HG03139 (cell line): ENCODE measurements at regions not wholly inside any gene's neighbourhood (a gene's known extent, or its start where the extent isn't known, plus 50 kb on each side); places are given as distances from the start of the nearest gene placed in this dataset.

Experiments
- ATAC-seq: cut with Tn5 transposase; IDR thresholded peaks from one replicate; pipeline ENCODE4 v1.9.1; 2021; ENCODE audit not compliant: unreplicated experiment

- ATAC-seq = no peak
Observed at GRCh38 chr13:54836273-54836672, 1807.7 kb downstream of the OLFM4 start.

- ATAC-seq = no peak
Observed at GRCh38 chr13:54841682-54842081, 1813.1 kb downstream of the OLFM4 start.

- no peak for ATAC-seq
Observed at GRCh38 chr13:54845351-54845965, 1816.8 kb downstream of the OLFM4 start.

- ATAC-seq = no peak
Observed at GRCh38 chr13:54852831-54853230, 1824.2 kb downstream of the OLFM4 start.

- ATAC-seq = no peak
Observed at GRCh38 chr13:54859827-54860226, 1831.2 kb downstream of the OLFM4 start.

GRCh38 chr13:54875111-54875510 lies 1846.5 kb downstream of the OLFM4 start:
- ATAC-seq = no peak

- ATAC-seq = no peak
Observed at GRCh38 chr13:54879036-54879435, 1850.4 kb downstream of the OLFM4 start.

GRCh38 chr13:54884682-54885081 lies 1856.1 kb downstream of the OLFM4 start:
- no peak for ATAC-seq

GRCh38 chr13:54890976-54891375 lies 1862.4 kb downstream of the OLFM4 start:
- ATAC-seq = no peak

- no peak for ATAC-seq
Observed at GRCh38 chr13:54901316-54901715, 1872.7 kb downstream of the OLFM4 start.

- ATAC-seq = no peak
Observed at GRCh38 chr13:54912367-54912766, 1883.8 kb downstream of the OLFM4 start.

GRCh38 chr13:54913668-54914067 lies 1885.1 kb downstream of the OLFM4 start:
- ATAC-seq = no peak

- no peak for ATAC-seq
Observed at GRCh38 chr13:54927538-54927937, 1898.9 kb downstream of the OLFM4 start.

- no peak for ATAC-seq
Observed at GRCh38 chr13:54928071-54928470, 1899.5 kb downstream of the OLFM4 start.

- no peak for ATAC-seq
Observed at GRCh38 chr13:54934121-54934520, 1905.5 kb downstream of the OLFM4 start.

GRCh38 chr13:54945973-54946372 lies 1917.4 kb downstream of the OLFM4 start:
- no peak for ATAC-seq

- no peak for ATAC-seq
Observed at GRCh38 chr13:54949735-54950134, 1921.1 kb downstream of the OLFM4 start.

- ATAC-seq = no peak
Observed at GRCh38 chr13:54950546-54950945, 1921.9 kb downstream of the OLFM4 start.

GRCh38 chr13:54953786-54954185 lies 1925.2 kb downstream of the OLFM4 start:
- no peak for ATAC-seq

- ATAC-seq = no peak
Observed at GRCh38 chr13:54958781-54959180, 1930.2 kb downstream of the OLFM4 start.

GRCh38 chr13:54965881-54966280 lies 1937.3 kb downstream of the OLFM4 start:
- no peak for ATAC-seq

GRCh38 chr13:54972838-54973237 lies 1944.2 kb downstream of the OLFM4 start:
- ATAC-seq = no peak

GRCh38 chr13:54975676-54976075 lies 1947.1 kb downstream of the OLFM4 start:
- ATAC-seq = no peak
